Naive B cell (primary cell): ENCODE measurements at regions not wholly inside any gene's neighbourhood (a gene's known extent, or its start where the extent isn't known, plus 50 kb on each side); places are given as distances from the start of the nearest gene placed in this dataset.

ENCODE experiments used
- ATAC-seq, 2 donors: fragments of 150-1000 bp; cut with Tn5 transposase; 2 replicates each; pipeline ENCODE4 v1.10.0; 2021; ENCODE audit warnings: low read depth in 2 of 2, mild to moderate bottlenecking in 2 of 2, moderate library complexity in 2 of 2
- DNase-seq: peaks from one replicate; pipeline ENCODE4 v3.0.0; 2022
- H3K27ac Mint-ChIP-seq, 6 donors: one replicate each; pipeline ENCODE4 v1.8.0; 2020 to 2022; ENCODE audit warnings: mild to moderate bottlenecking in 6 of 6, mixed read lengths in 6 of 6, moderate library complexity in 5 of 6, inconsistent platforms in 2 of 6
- H3K27me3 Mint-ChIP-seq, 3 donors: one replicate each; pipeline ENCODE4 v1.8.0; 2021 to 2022; ENCODE audit warnings: mixed read lengths in 3 of 3, mild to moderate bottlenecking in 1 of 3
- H3K36me3 Mint-ChIP-seq, 2 donors: one replicate each; pipeline ENCODE4 v1.8.0; 2020 to 2022; ENCODE audit warnings: mixed read lengths in 2 of 2, inconsistent platforms in 1 of 2, mild to moderate bottlenecking in 1 of 2
- H3K4me1 Mint-ChIP-seq, 3 donors: one replicate each; pipeline ENCODE4 v1.8.0; 2020 to 2022; ENCODE audit warnings: mixed read lengths in 3 of 3, inconsistent platforms in 1 of 3, mild to moderate bottlenecking in 1 of 3, moderate library complexity in 1 of 3
- H3K4me3 Mint-ChIP-seq, 8 donors: one replicate each; pipeline ENCODE4 v1.8.0; 2020 to 2022; ENCODE audit warnings: mild to moderate bottlenecking in 8 of 8, mixed read lengths in 8 of 8, moderate library complexity in 8 of 8, inconsistent platforms in 2 of 8
- H3K9me3 Mint-ChIP-seq, 7 donors: one replicate each; pipeline ENCODE4 v1.8.0; 2020 to 2022; ENCODE audit warnings: mixed read lengths in 7 of 7, mild to moderate bottlenecking in 5 of 7, inconsistent platforms in 2 of 7, moderate library complexity in 1 of 7

GRCh38 chr2:164190700-164191099 is 430.6 kb downstream of the GRB14 start:
- Mint-ChIP-seq H3K27ac (no peak overlapping the region), H3K4me1 (no peaks in the 10 kb centered on the region), H3K36me3 (no peaks in the 10 kb centered on the region), H3K9me3 (peaks cover 0 to 17% (median 2%) of the 10 kb centered on the region in 7 donors), H3K4me3 (no peak overlapping the region), H3K27me3 (no peaks in the 10 kb centered on the region)
- ATAC-seq (no peak), DNase-seq (no peak)

GRCh38 chr2:164189851-164190250 is 431.4 kb downstream of the GRB14 start:
- DNase-seq (no peak), ATAC-seq (no peak)
- H3K27me3 Mint-ChIP-seq = peaks cover 0 to 6% (median 0%) of the 10 kb centered on the region in 3 donors
- no peaks in the 10 kb centered on the region for H3K4me1 Mint-ChIP-seq
- H3K36me3 Mint-ChIP-seq = no peaks in the 10 kb centered on the region
- H3K27ac Mint-ChIP-seq = no peak overlapping the region
- no peak overlapping the region for H3K4me3 Mint-ChIP-seq
- H3K9me3 Mint-ChIP-seq = peaks cover 0 to 17% (median 2%) of the 10 kb centered on the region in 7 donors

GRCh38 chr2:164187121-164187520 is 434.2 kb downstream of the GRB14 start:
- no peaks in the 10 kb centered on the region for H3K4me1 Mint-ChIP-seq
- H3K27me3 Mint-ChIP-seq = peaks cover 0 to 6% (median 0%) of the 10 kb centered on the region in 3 donors
- peaks cover 0 to 17% (median 2%) of the 10 kb centered on the region in 7 donors for H3K9me3 Mint-ChIP-seq
- no peak overlapping the region for H3K4me3 Mint-ChIP-seq
- no peak for DNase-seq
- no peaks in the 10 kb centered on the region for H3K36me3 Mint-ChIP-seq
- H3K27ac Mint-ChIP-seq = no peak overlapping the region
- ATAC-seq = no peak

GRCh38 chr2:164186591-164186990 is 434.7 kb downstream of the GRB14 start:
- Mint-ChIP-seq H3K4me1 (no peaks in the 10 kb centered on the region), H3K9me3 (peaks cover 0 to 17% (median 2%) of the 10 kb centered on the region in 7 donors), H3K27ac (no peak overlapping the region), H3K36me3 (no peaks in the 10 kb centered on the region), H3K27me3 (peaks cover 0 to 6% (median 0%) of the 10 kb centered on the region in 3 donors), H3K4me3 (peak overlapping the region in 1 of 8 donors; percentile 48)
- DNase-seq (no peak), ATAC-seq (no peak)

- no peak for ATAC-seq
- Mint-ChIP-seq H3K4me3 (no peak overlapping the region), H3K4me1 (no peaks in the 10 kb centered on the region), H3K27me3 (peaks cover 0 to 6% (median 0%) of the 10 kb centered on the region in 3 donors), H3K36me3 (no peaks in the 10 kb centered on the region), H3K9me3 (peaks cover 0 to 9% (median under 1%) of the 10 kb centered on the region in 7 donors), H3K27ac (no peak overlapping the region)
- no peak for DNase-seq
Measured at GRCh38 chr2:164182116-164182627, 439.1 kb downstream of the GRB14 start.

GRCh38 chr2:164178835-164179465 is 442.3 kb downstream of the GRB14 start:
- H3K4me1 Mint-ChIP-seq = no peaks in the 10 kb centered on the region
- H3K36me3 Mint-ChIP-seq = no peaks in the 10 kb centered on the region
- H3K9me3 Mint-ChIP-seq = peaks cover 4 to 13% (median 8%) of the 10 kb centered on the region in 7 donors
- no peak for DNase-seq
- ATAC-seq = no peak
- no peak overlapping the region for H3K27ac Mint-ChIP-seq
- H3K4me3 Mint-ChIP-seq = no peak overlapping the region
- no peaks in the 10 kb centered on the region for H3K27me3 Mint-ChIP-seq

GRCh38 chr2:164164602-164165001 is 428.8 kb upstream of the FIGN start:
- Mint-ChIP-seq H3K36me3 (no peaks in the 10 kb centered on the region), H3K27ac (no peak overlapping the region), H3K9me3 (peaks cover 0 to 8% (median 0%) of the 10 kb centered on the region in 7 donors), H3K4me3 (peak overlapping the region in 1 of 8 donors; percentile 37), H3K27me3 (no peaks in the 10 kb centered on the region), H3K4me1 (no peaks in the 10 kb centered on the region)
- DNase-seq (no peak), ATAC-seq (no peak)

GRCh38 chr2:164155558-164155957 is 419.8 kb upstream of the FIGN start:
- H3K9me3 Mint-ChIP-seq = peaks cover 0 to 10% (median 0%) of the 10 kb centered on the region in 7 donors
- ATAC-seq = no peak
- no peaks in the 10 kb centered on the region for H3K27me3 Mint-ChIP-seq
- no peaks in the 10 kb centered on the region for H3K36me3 Mint-ChIP-seq
- H3K4me1 Mint-ChIP-seq = no peaks in the 10 kb centered on the region
- no peak overlapping the region for H3K27ac Mint-ChIP-seq
- DNase-seq = no peak
- H3K4me3 Mint-ChIP-seq = no peak overlapping the region

- no peaks in the 10 kb centered on the region for H3K9me3 Mint-ChIP-seq
- H3K27me3 Mint-ChIP-seq = no peaks in the 10 kb centered on the region
- H3K4me3 Mint-ChIP-seq = no peak overlapping the region
- no peak for ATAC-seq
- no peaks in the 10 kb centered on the region for H3K4me1 Mint-ChIP-seq
- H3K36me3 Mint-ChIP-seq = no peaks in the 10 kb centered on the region
- no peak overlapping the region for H3K27ac Mint-ChIP-seq
- no peak for DNase-seq
Measured at GRCh38 chr2:164151522-164151921, 415.7 kb upstream of the FIGN start.

GRCh38 chr2:164150604-164151003 is 414.8 kb upstream of the FIGN start:
- Mint-ChIP-seq H3K4me1 (no peaks in the 10 kb centered on the region), H3K27me3 (no peaks in the 10 kb centered on the region), H3K36me3 (no peaks in the 10 kb centered on the region), H3K27ac (no peak overlapping the region), H3K4me3 (no peak overlapping the region), H3K9me3 (no peaks in the 10 kb centered on the region)
- ATAC-seq (no peak), DNase-seq (no peak)

- DNase-seq (no peak), ATAC-seq (no peak)
- Mint-ChIP-seq H3K4me3 (no peak overlapping the region), H3K9me3 (peaks cover 0 to 5% (median 0%) of the 10 kb centered on the region in 7 donors), H3K4me1 (no peaks in the 10 kb centered on the region), H3K36me3 (no peaks in the 10 kb centered on the region), H3K27me3 (no peaks in the 10 kb centered on the region), H3K27ac (no peak overlapping the region)
Measured at GRCh38 chr2:164146441-164146840, 410.6 kb upstream of the FIGN start.

GRCh38 chr2:164145093-164145987 is 409.5 kb upstream of the FIGN start:
- no peak for DNase-seq
- H3K4me1 Mint-ChIP-seq = no peaks in the 10 kb centered on the region
- peaks cover 0 to 5% (median 0%) of the 10 kb centered on the region in 7 donors for H3K9me3 Mint-ChIP-seq
- no peaks in the 10 kb centered on the region for H3K36me3 Mint-ChIP-seq
- ATAC-seq = no peak
- H3K27me3 Mint-ChIP-seq = no peaks in the 10 kb centered on the region
- H3K4me3 Mint-ChIP-seq = peak overlapping the region in 1 of 8 donors; percentile 4
- no peak overlapping the region for H3K27ac Mint-ChIP-seq

GRCh38 chr2:164143183-164143930 is 407.5 kb upstream of the FIGN start:
- ATAC-seq (no peak), DNase-seq (no peak)
- Mint-ChIP-seq H3K4me3 (no peak overlapping the region), H3K9me3 (peaks cover 0 to 5% (median 0%) of the 10 kb centered on the region in 7 donors), H3K4me1 (no peaks in the 10 kb centered on the region), H3K27me3 (no peaks in the 10 kb centered on the region), H3K36me3 (no peaks in the 10 kb centered on the region), H3K27ac (no peak overlapping the region)
